Daoy (cell line): ENCODE measurements at regions not wholly inside any gene's neighbourhood (a gene's known extent, or its start where the extent isn't known, plus 50 kb on each side); places are given as distances from the start of the nearest gene placed in this dataset.

Source experiments
- DNase-seq: peaks from one replicate; pipeline ENCODE4 v3.0.0-alpha.2; 2015; ENCODE audit warnings: low read depth

GRCh38 chr1:193619911-193620310 lies 433.5 kb upstream of the B3GALT2 start:
- DNase-seq, result no peak

- DNase-seq, result peak; percentile 16
Measured at GRCh38 chr1:193614817-193615216, 428.4 kb upstream of the B3GALT2 start.

- no peak for DNase-seq
Measured at GRCh38 chr1:193614275-193614674, 427.9 kb upstream of the B3GALT2 start.

GRCh38 chr1:193613041-193613440 lies 426.6 kb upstream of the B3GALT2 start:
- no peak for DNase-seq

GRCh38 chr1:193609592-193609991 lies 423.2 kb upstream of the B3GALT2 start:
- no peak for DNase-seq

GRCh38 chr1:193607787-193608186 lies 421.4 kb upstream of the B3GALT2 start:
- DNase-seq, result no peak

GRCh38 chr1:193606035-193606434 lies 419.6 kb upstream of the B3GALT2 start:
- DNase-seq, result no peak

- no peak for DNase-seq
Measured at GRCh38 chr1:193602705-193603104, 416.3 kb upstream of the B3GALT2 start.

- DNase-seq, result no peak
Measured at GRCh38 chr1:193593147-193593885, 406.9 kb upstream of the B3GALT2 start.

- DNase-seq, result no peak
Measured at GRCh38 chr1:193592317-193592716, 405.9 kb upstream of the B3GALT2 start.

- no peak for DNase-seq
Measured at GRCh38 chr1:193590102-193590501, 403.7 kb upstream of the B3GALT2 start.

GRCh38 chr1:193589597-193590040 lies 403.2 kb upstream of the B3GALT2 start:
- peak; percentile 5 for DNase-seq

- DNase-seq, result no peak
Measured at GRCh38 chr1:193588311-193589082, 402.1 kb upstream of the B3GALT2 start.

- DNase-seq, result no peak
Measured at GRCh38 chr1:193584731-193585239, 398.4 kb upstream of the B3GALT2 start.

- DNase-seq, result no peak
Measured at GRCh38 chr1:193581341-193581740, 394.9 kb upstream of the B3GALT2 start.

- no peak for DNase-seq
Measured at GRCh38 chr1:193580419-193580818, 394.0 kb upstream of the B3GALT2 start.

GRCh38 chr1:193579323-193579722 lies 392.9 kb upstream of the B3GALT2 start:
- no peak for DNase-seq

GRCh38 chr1:193574913-193575312 lies 388.5 kb upstream of the B3GALT2 start:
- no peak for DNase-seq

GRCh38 chr1:193569983-193570269 lies 383.5 kb upstream of the B3GALT2 start:
- no peak for DNase-seq

GRCh38 chr1:193569096-193569982 lies 382.9 kb upstream of the B3GALT2 start:
- peak; percentile 17 for DNase-seq

- DNase-seq, result no peak
Measured at GRCh38 chr1:193568512-193568911, 382.1 kb upstream of the B3GALT2 start.

- no peak for DNase-seq
Measured at GRCh38 chr1:193567937-193568336, 381.5 kb upstream of the B3GALT2 start.
